DOHH2 (cell line): ENCODE measurements at regions not wholly inside any gene's neighbourhood (a gene's known extent, or its start where the extent isn't known, plus 50 kb on each side); places are given as distances from the start of the nearest gene placed in this dataset.

Experiments used
- H3F3A ChIP-seq: fragments of 200-600 bp; sonication (generic), shearing (Covaris generic); 2 replicates; pipeline ENCODE4 v1.6.0; 2016; ENCODE audit warnings: antibody characterized with exemption, mild to moderate bottlenecking; ENCODE audit not compliant: control insufficient read depth, insufficient read depth
- H3K27ac ChIP-seq: fragments of 200-600 bp; sonication (generic); 2 replicates; pipeline ENCODE4 v1.5.1; 2014; ENCODE audit warnings: low read depth, mild to moderate bottlenecking, low read length, moderate library complexity
- H3K27me3 ChIP-seq: fragments of 200-600 bp; sonication (generic); 2 replicates; pipeline ENCODE4 v1.6.1; 2014; ENCODE audit warnings: mild to moderate bottlenecking, low read length, mixed read lengths; ENCODE audit not compliant: control insufficient read depth
- H3K36me3 ChIP-seq: fragments of 200-600 bp; sonication (generic); 2 replicates; pipeline ENCODE4 v1.6.1; 2014; ENCODE audit warnings: mild to moderate bottlenecking, low read length, moderate library complexity, mixed read lengths; ENCODE audit not compliant: control insufficient read depth
- H3K4me1 ChIP-seq: fragments of 200-600 bp; sonication (generic); 2 replicates; pipeline ENCODE4 v1.6.1; 2014; ENCODE audit warnings: mild to moderate bottlenecking, low read length, mixed read lengths; ENCODE audit not compliant: control insufficient read depth
- H3K4me2 ChIP-seq: fragments of 200-600 bp; sonication (generic); 2 replicates; pipeline ENCODE4 v1.6.0; 2014; ENCODE audit warnings: mild to moderate bottlenecking, low read length, moderate library complexity
- H3K4me3 ChIP-seq: fragments of 200-600 bp; sonication (generic); 2 replicates; pipeline ENCODE4 v1.5.1; 2014; ENCODE audit warnings: mild to moderate bottlenecking, low read length, mixed read lengths
- H3K79me2 ChIP-seq: fragments of 200-600 bp; sonication (generic); 2 replicates; pipeline ENCODE4 v1.6.1; 2014; ENCODE audit warnings: mild to moderate bottlenecking, low read length, mixed read lengths; ENCODE audit not compliant: control insufficient read depth
- H3K9me2 ChIP-seq: fragments of 200-600 bp; sonication (generic); replicated peaks from 2 replicates; pipeline ENCODE4 v1.6.1; 2014; ENCODE audit warnings: mild to moderate bottlenecking, low read length, mixed read lengths; ENCODE audit not compliant: control insufficient read depth
- H3K9me3 ChIP-seq: fragments of 200-600 bp; sonication (generic); 2 replicates; pipeline ENCODE4 v1.6.1; 2014; ENCODE audit warnings: antibody characterized with exemption, low read length, mixed read lengths; ENCODE audit not compliant: control insufficient read depth, insufficient read depth
- H4K20me1 ChIP-seq: fragments of 200-600 bp; sonication (generic); 2 replicates; pipeline ENCODE4 v1.6.0; 2014; ENCODE audit warnings: low read depth, mild to moderate bottlenecking, antibody characterized with exemption, low read length, moderate library complexity; ENCODE audit not compliant: control insufficient read depth, insufficient read depth
- CTCF ChIP-seq: fragments of 200-600 bp; sonication (generic); IDR thresholded peaks from one replicate; pipeline ENCODE4 v1.5.1; 2014; ENCODE audit warnings: antibody characterized with exemption, mild to moderate bottlenecking, low read depth, low read length; ENCODE audit not compliant: poor library complexity, severe bottlenecking
- EZH2phosphoT487 ChIP-seq: fragments of 200-600 bp; sonication (generic); IDR thresholded peaks from 2 replicates; pipeline ENCODE4 v1.6.1; 2017; ENCODE audit warnings: borderline replicate concordance, mild to moderate bottlenecking, antibody characterized with exemption, low read length, moderate library complexity, mixed read lengths

GRCh38 chr7:98559958-98560357, 57.1 kb upstream of the NPTX2 start:
- Histone ChIP-seq H4K20me1 (no peaks in the 10 kb centered on the region), H3K4me3 (no peak overlapping the region), H3K9me2 (no peaks in the 10 kb centered on the region), H3K4me2 (no peak overlapping the region), H3K4me1 (no peaks in the 10 kb centered on the region), H3K79me2 (no peaks in the 10 kb centered on the region), H3K27ac (no peak overlapping the region), H3K27me3 (no peaks in the 10 kb centered on the region), H3F3A (no peaks in the 10 kb centered on the region), H3K9me3 (peaks cover 7% of the 10 kb centered on the region; the same call in 1 of the 2 replicates), H3K36me3 (no peaks in the 10 kb centered on the region)
- TF ChIP-seq CTCF, result no peak
- no peak for TF ChIP-seq EZH2phosphoT487

- TF ChIP-seq CTCF (no peak), EZH2phosphoT487 (no peak)
- no peaks in the 10 kb centered on the region for H3K79me2 ChIP-seq
- H3K4me3 ChIP-seq, result no peak overlapping the region
- no peaks in the 10 kb centered on the region for H3K9me2 ChIP-seq
- H3K4me2 ChIP-seq, result no peak overlapping the region
- no peaks in the 10 kb centered on the region for H3F3A ChIP-seq
- H4K20me1 ChIP-seq, result no peaks in the 10 kb centered on the region
- H3K27me3 ChIP-seq, result no peaks in the 10 kb centered on the region
- no peaks in the 10 kb centered on the region for H3K4me1 ChIP-seq
- H3K27ac ChIP-seq, result no peak overlapping the region
- H3K36me3 ChIP-seq, result no peaks in the 10 kb centered on the region
- peaks cover under 1% of the 10 kb centered on the region; the same call in 1 of the 2 replicates for H3K9me3 ChIP-seq
Observed at GRCh38 chr7:98559219-98559618, 57.9 kb upstream of the NPTX2 start.

GRCh38 chr7:98557538-98558031, 59.5 kb upstream of the NPTX2 start:
- no peaks in the 10 kb centered on the region for H4K20me1 ChIP-seq
- TF ChIP-seq EZH2phosphoT487 (no peak), CTCF (no peak)
- no peaks in the 10 kb centered on the region for H3K36me3 ChIP-seq
- H3K4me2 ChIP-seq, result no peak overlapping the region
- H3K9me3 ChIP-seq, result no peaks in the 10 kb centered on the region
- H3F3A ChIP-seq, result no peaks in the 10 kb centered on the region
- H3K27ac ChIP-seq, result no peak overlapping the region
- no peaks in the 10 kb centered on the region for H3K79me2 ChIP-seq
- no peaks in the 10 kb centered on the region for H3K27me3 ChIP-seq
- H3K4me1 ChIP-seq, result no peaks in the 10 kb centered on the region
- no peaks in the 10 kb centered on the region for H3K9me2 ChIP-seq
- H3K4me3 ChIP-seq, result no peak overlapping the region

- no peaks in the 10 kb centered on the region for H3K27me3 ChIP-seq
- H3K9me3 ChIP-seq, result peaks cover 4% of the 10 kb centered on the region; the same call in 1 of the 2 replicates
- no peaks in the 10 kb centered on the region for H3K79me2 ChIP-seq
- no peak overlapping the region for H3K27ac ChIP-seq
- TF ChIP-seq EZH2phosphoT487 (no peak), CTCF (no peak)
- no peaks in the 10 kb centered on the region for H3K9me2 ChIP-seq
- no peak overlapping the region for H3K4me3 ChIP-seq
- H3K4me1 ChIP-seq, result no peaks in the 10 kb centered on the region
- H3F3A ChIP-seq, result no peaks in the 10 kb centered on the region
- no peak overlapping the region for H3K4me2 ChIP-seq
- no peaks in the 10 kb centered on the region for H4K20me1 ChIP-seq
- no peaks in the 10 kb centered on the region for H3K36me3 ChIP-seq
Observed at GRCh38 chr7:98556288-98556687, 60.8 kb upstream of the NPTX2 start.
